ENCODE measurements at regions not wholly inside any gene's neighbourhood (a gene's known extent, or its start where the extent isn't known, plus 50 kb on each side); places are given as distances from the start of the nearest gene placed in this dataset.
"Not testable (repeated sequence)": the region's sequence is repeated elsewhere in the genome, so short reads cannot be mapped to it uniquely, and the experiment has no call there.

DNA sequence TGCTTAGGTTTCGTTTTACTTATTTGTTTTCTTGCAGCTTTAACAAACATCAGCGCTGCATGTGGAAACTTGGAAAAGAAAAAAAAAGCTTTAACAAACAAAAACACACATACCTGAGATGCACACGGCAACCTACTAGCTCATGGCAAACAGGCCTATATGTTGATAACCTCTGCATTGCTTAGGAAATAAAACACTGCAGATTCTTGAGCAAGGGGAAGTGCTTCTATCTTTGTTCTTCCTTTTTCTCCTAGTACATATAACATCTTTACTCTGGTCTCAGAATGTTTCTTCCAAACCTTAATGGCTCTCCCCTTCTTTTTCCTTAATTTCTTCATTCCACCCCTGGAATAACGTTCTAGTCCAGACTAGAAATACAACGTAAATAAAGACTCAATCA is 142.9 kb upstream of the NBPF9 start:
- not testable (repeated sequence) for H3K4me3 Mint-ChIP-seq; H3K27me3 Mint-ChIP-seq; DNase-seq; H3K9me3 Mint-ChIP-seq; ATAC-seq (replicated peaks); H3K4me1 Mint-ChIP-seq; H3K27ac Mint-ChIP-seq; H3K36me3 Mint-ChIP-seq

DNA sequence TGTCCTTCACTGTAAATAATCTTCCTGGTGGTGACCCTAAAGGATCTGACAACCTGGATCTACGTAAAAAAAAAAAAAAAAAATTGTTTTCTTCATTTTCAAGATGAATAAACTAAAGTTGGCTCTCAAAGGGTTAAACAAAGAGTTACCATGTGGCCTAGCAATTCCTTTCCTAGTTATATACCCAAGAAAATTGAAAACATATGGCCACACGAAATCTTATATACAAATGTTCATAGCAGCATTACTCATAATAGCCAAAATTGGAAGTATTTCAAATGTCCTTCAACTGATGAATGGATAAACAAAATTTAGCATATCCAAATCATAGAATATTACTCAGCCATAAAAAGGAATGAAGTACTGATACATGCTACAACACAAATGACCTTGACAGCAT is 145.3 kb upstream of the NBPF9 start:
- not testable (repeated sequence) for H3K27ac Mint-ChIP-seq; H3K9me3 Mint-ChIP-seq; H3K27me3 Mint-ChIP-seq; H3K4me1 Mint-ChIP-seq; H3K36me3 Mint-ChIP-seq; ATAC-seq (replicated peaks); H3K4me3 Mint-ChIP-seq; DNase-seq

DNA sequence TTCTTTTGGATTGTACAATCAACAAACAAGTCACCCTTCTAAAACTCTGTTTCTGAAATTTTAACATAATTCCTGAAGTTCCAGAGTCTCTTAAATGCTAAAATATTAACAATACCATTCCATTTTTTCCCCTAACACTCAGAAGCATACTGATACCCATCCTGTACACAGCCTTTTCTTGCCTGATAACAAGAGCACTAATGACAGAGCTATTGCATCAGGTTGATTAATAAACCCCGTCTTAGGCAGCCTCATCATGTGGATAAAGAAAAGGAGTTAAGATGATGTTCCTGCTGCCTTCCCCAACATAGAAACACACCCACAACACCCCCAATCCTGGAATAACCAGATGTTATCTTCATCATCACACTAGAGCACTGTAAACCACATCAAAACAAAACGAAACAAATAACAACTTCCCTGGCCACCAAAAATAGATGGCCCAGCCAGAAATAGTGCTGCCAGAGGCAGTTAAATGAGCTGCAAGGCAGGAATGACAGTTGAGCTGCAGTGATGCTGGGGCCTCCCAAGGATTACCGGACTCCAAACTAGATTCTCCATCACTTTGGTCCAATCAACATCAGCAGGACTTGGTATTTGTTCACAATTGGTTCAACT is 146.6 kb upstream of the NBPF9 start:
- DNase-seq; H3K27me3 Mint-ChIP-seq; H3K36me3 Mint-ChIP-seq; H3K27ac Mint-ChIP-seq; H3K4me3 Mint-ChIP-seq; ATAC-seq (replicated peaks); H3K4me1 Mint-ChIP-seq; H3K9me3 Mint-ChIP-seq: not testable (repeated sequence)

DNA sequence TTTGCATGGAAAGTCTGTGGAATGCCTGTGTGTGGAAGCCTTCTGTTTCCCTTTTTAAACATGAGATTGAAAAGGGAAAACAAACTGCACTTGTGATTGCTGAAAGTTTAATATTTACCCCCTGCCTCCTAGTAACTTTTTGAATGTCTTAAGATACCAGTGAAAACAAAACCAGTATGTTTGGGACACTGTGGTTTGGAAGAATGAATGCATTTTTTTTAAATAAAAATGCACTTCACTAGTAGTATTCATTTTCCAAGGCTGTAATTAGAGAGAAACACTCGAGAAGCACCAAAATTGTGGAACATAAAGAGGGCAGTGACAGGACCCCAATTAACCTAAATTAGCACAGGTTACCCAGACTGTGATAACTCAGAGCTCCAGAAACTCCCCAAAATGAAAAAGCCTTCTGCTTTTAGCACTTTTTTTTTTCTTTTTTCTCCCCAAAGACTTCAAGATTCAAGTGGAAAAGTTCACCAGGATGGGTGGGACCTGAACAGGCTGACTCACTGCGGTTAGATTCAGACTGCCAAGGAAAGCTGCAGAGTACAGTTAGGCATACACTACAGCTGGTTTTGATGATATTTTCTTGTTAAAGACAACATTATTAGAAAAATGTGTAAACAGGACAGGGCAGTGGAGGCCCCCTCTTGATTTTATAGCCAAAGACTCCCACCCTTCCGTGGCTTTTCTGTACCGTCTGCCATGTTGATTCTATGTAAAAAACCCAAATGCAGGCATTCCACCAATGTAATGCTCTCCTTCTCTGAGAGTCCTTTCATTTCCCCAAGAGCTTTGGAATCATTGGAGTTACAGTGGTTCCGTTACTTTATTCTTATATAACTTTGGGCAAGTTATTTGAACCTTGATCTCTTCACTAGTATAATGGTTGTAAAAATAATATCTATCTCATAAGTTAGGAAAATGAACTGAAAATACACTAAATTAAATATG is 151.8 kb upstream of the NBPF9 start:
- not testable (repeated sequence) for H3K36me3 Mint-ChIP-seq; H3K9me3 Mint-ChIP-seq; H3K4me1 Mint-ChIP-seq; DNase-seq; ATAC-seq (replicated peaks); H3K4me3 Mint-ChIP-seq; H3K27ac Mint-ChIP-seq; H3K27me3 Mint-ChIP-seq

DNA sequence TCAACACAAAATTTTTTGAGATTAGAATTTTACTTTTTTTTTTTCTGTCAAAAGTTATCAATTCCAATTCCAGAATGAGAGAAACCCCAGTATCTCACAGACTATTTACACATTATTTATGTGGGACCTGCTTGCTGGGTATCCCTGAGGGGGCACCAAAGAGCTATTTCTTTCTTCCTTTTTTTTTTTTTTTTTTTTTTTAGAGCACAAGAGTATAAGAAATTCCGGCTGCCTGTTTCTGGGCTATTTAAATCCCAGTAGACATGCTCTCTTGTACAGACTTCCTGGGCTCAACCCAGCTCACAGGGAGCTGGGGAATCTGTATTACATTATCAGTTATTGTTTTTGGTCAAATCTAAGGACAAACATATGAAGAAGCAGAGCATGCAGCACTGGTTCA is 156.9 kb upstream of the NBPF9 start:
- peak in 1 of 2 donors; percentile 34 for ATAC-seq (replicated peaks)
- H3K27me3 Mint-ChIP-seq, result not testable (repeated sequence)

DNA sequence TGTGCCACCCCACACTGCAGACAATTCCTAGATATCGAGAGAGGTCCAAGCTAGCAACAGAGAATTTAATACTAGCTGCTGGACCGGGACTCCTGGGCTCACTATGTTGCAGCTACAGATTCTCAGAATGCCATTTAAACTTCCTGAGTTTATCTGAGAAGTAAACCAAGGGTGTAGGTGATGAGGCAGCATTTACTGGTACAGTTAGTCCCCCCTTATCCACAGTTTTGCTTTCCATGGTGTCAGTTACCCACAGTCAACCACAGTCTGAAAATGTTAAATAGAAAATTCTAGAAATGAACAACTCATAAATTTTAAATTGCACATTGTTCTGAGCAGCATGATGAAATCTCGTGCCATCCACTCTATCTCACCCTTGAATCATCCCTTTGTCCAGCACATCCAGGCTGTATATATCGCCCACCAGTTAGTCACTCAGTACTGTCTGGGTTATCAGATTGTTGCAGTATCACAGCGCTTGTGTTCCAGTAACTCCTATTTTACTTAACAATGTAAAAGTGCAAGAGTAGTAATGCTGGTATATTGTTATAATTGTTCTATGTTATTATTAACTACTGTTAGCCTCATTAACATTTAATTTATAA is 157.5 kb upstream of the NBPF9 start:
- H3K4me3 Mint-ChIP-seq; H3K36me3 Mint-ChIP-seq; H3K27me3 Mint-ChIP-seq; DNase-seq; H3K9me3 Mint-ChIP-seq; H3K4me1 Mint-ChIP-seq; H3K27ac Mint-ChIP-seq; ATAC-seq (replicated peaks): not testable (repeated sequence)

More for the DNA sequence above, 156.9 kb upstream of the NBPF9 start:
- not testable (repeated sequence) for H3K4me3 Mint-ChIP-seq, H3K9me3 Mint-ChIP-seq, H3K27ac Mint-ChIP-seq, H3K4me1 Mint-ChIP-seq, H3K36me3 Mint-ChIP-seq, DNase-seq

DNA sequence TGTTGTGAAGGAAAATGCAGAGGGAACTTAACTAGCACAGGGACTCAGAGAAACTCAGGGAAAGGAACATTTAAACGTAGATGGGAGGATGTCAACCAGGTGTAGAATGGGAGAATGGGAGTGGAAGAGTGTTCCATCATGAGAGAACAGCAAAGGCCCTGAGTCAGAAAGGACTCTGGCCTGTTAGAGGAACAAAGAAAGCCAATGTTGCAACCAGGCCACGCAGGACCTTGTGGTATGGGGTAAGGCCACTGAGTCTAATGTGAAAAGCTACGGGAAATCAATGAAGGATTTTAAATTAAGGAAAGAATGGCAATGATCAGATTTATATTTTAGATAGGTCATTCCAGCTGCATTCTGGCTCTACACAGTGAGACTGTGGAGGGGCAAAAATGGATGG is 163.9 kb upstream of the NBPF9 start:
- H3K36me3 Mint-ChIP-seq; DNase-seq; ATAC-seq (replicated peaks); H3K27ac Mint-ChIP-seq; H3K9me3 Mint-ChIP-seq; H3K4me3 Mint-ChIP-seq; H3K27me3 Mint-ChIP-seq; H3K4me1 Mint-ChIP-seq: not testable (repeated sequence)

DNA sequence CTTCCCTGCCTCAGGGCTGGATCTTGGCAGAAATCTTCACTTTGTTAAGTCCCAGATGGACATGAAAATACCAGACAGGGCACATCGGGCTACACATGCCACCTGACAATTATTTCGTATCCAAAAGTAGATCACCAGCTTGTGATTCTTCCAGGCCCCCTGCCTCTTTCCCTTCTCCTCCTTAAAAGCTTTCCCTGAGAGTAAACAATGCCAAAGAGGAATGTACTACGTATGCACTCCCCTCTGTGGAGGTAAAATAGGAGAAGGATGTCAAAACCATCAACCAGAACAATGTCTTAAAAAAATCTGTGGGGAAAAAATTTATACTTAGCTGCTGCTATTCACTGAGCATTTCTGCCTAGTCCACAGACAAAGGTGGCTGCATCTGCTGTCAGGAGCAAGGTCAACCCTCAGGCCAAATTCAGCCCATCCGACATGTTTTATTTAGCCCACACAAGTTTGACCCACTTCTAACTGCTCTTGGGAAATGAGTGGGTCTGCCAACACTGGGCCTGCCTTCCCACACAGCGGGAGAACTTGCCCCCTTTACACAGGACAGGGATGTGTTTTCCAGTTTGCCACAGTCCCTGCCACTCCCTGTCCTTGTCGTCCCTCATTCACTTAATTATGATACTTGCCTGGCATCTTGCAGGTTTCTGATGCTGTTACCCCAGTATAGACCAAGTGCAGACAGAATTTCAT is 165.8 kb upstream of the NBPF9 start:
- not testable (repeated sequence) for DNase-seq; H3K9me3 Mint-ChIP-seq; H3K36me3 Mint-ChIP-seq; H3K4me3 Mint-ChIP-seq; H3K27ac Mint-ChIP-seq; H3K27me3 Mint-ChIP-seq; ATAC-seq (replicated peaks); H3K4me1 Mint-ChIP-seq

DNA sequence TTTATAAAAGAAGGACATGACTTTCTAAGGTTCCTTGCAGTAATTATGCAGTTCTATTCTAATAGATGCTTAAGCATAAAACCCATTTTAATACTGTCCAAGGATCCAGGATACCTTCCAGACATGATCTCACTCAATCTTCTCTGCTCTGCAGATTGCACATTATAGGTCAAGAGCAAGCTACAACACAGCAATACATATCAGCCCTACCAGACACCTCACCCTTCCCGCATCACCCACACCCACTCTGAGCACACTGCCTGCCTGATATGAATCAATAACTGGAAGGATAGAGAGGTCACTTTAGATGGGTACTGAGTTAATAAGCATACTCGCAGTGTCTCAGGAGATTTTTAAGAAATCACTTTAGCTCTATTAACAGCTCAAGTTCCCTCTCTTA is 166.5 kb upstream of the NBPF9 start:
- H3K36me3 Mint-ChIP-seq; H3K4me3 Mint-ChIP-seq; H3K4me1 Mint-ChIP-seq; DNase-seq; H3K27me3 Mint-ChIP-seq; H3K9me3 Mint-ChIP-seq; ATAC-seq (replicated peaks); H3K27ac Mint-ChIP-seq: not testable (repeated sequence)

DNA sequence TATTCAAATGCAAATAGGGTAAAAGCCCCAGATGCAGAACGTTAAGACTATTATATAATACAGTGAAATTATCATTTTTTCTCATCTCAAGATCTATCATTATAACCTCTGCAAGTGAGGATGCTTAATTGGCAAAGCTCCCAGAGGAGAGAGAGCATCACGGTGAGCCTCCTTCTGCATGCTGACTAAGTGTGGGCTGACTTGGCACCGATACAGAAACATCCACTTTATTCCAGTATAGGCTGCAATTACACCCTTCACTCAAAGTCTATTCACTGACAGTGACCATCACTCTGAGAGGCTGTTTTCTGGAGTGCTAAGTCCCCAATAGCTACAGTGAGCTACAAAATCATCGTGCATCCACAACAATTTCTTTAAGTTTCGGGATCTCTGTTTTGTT is 171.1 kb upstream of the NBPF9 start:
- not testable (repeated sequence) for H3K36me3 Mint-ChIP-seq; ATAC-seq (replicated peaks); H3K27ac Mint-ChIP-seq; H3K4me3 Mint-ChIP-seq; H3K9me3 Mint-ChIP-seq; DNase-seq; H3K27me3 Mint-ChIP-seq; H3K4me1 Mint-ChIP-seq

DNA sequence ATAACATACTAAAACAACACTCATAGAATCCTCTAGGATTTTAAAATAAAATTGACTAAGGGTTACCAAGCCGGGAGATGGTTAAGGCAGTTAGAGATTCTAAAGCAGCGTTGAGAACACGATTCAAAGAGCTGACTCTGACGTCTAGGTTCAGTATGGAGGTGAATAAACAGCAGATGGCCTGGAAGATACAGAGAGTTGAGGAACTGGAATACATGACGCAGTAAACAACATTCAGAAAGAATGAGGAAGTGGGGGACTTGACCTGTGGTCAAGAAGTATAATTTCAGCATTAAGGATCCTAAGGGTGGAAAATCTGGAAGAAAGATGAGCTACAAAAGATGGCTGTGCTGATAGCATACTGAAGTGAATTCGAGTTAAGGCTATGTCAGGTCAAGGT is 172.5 kb upstream of the NBPF9 start:
- not testable (repeated sequence) for H3K36me3 Mint-ChIP-seq, H3K4me1 Mint-ChIP-seq, H3K4me3 Mint-ChIP-seq, H3K9me3 Mint-ChIP-seq, DNase-seq, H3K27ac Mint-ChIP-seq, H3K27me3 Mint-ChIP-seq
- peak; percentile 91 to 92 for ATAC-seq (replicated peaks)

DNA sequence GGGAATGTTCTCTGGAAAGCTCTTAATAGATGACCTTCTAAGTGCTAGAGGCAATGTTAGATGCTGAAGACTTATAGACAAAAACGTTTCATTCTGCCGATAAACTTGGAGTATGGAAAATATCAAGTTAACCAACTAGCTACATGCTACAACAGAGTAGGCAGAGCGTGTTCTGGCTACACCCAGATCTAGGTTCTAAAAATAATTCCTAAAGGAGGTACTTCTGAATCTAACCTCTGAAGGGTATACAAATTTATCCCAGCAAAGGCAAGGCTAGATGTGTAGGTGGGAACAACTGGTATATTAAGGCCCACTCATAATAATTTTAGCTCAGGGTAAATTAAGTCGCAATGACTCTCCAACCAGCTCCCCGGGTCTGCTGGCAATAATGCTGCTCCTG is 173.1 kb upstream of the NBPF9 start:
- H3K27ac Mint-ChIP-seq, H3K36me3 Mint-ChIP-seq, H3K4me1 Mint-ChIP-seq: not testable (repeated sequence)

DNA sequence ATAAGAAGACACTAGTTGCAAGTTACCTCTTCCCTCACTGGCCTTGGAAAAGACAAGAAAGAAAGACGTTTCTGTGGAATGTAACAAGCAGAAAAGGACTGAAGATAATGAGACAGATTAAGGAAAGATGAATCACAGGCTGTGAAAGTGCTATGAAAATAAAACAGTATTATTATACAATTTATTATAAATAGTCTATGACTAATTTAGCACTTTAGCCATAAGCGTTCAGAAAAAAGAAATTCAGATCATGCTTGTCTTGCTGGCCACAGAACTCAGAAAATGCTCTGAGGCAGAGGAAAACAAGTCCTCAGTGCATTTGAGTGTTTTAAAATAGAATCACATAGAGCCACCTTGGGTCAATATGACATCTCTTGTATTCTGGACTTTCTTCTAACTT is 174.8 kb upstream of the NBPF9 start:
- not testable (repeated sequence) for H3K27ac Mint-ChIP-seq; H3K4me1 Mint-ChIP-seq; ATAC-seq (replicated peaks); H3K4me3 Mint-ChIP-seq; H3K27me3 Mint-ChIP-seq; DNase-seq; H3K9me3 Mint-ChIP-seq; H3K36me3 Mint-ChIP-seq

More for the DNA sequence above, 173.1 kb upstream of the NBPF9 start:
- not testable (repeated sequence) for DNase-seq; ATAC-seq (replicated peaks); H3K27me3 Mint-ChIP-seq; H3K4me3 Mint-ChIP-seq; H3K9me3 Mint-ChIP-seq

DNA sequence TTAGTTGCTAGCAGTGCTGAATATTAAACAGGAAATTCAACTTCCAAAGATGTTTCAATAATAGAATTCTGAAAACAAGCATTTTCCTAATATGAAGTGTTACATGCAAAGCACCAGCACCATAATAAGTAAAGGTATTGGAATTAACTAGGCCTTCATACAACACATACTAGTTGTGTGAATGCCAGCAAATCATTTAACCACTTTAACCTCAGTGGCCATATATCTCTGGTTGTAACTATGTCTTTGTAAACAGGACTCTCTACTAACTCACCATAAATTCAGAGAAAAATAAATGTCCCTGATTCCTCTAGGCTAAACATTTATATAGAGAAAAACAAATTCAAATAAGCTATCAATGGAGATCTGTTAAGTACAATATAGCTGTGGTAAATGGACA is 175.7 kb upstream of the NBPF9 start:
- not testable (repeated sequence) for H3K27ac Mint-ChIP-seq; ATAC-seq (replicated peaks); H3K4me1 Mint-ChIP-seq; H3K36me3 Mint-ChIP-seq; H3K27me3 Mint-ChIP-seq; H3K9me3 Mint-ChIP-seq; H3K4me3 Mint-ChIP-seq; DNase-seq
